Parathyroid adenoma (tissue), 2 donors: ENCODE measurements at regions not wholly inside any gene's neighbourhood (a gene's known extent, or its start where the extent isn't known, plus 50 kb on each side); places are given as distances from the start of the nearest gene placed in this dataset.

Experiments used
- H2AFZ ChIP-seq: fragments of 300-600 bp; sonication (generic); one replicate; pipeline ENCODE4 v1.7.0; 2017; ENCODE audit warnings: antibody characterized with exemption, mild to moderate bottlenecking
- H3K27ac ChIP-seq: fragments of 300-600 bp; sonication (generic); one replicate; pipeline ENCODE4 v1.7.0; 2017
- H3K27me3 ChIP-seq: fragments of 300-600 bp; sonication (generic); one replicate; pipeline ENCODE4 v1.7.0; 2017; ENCODE audit warnings: low read length; ENCODE audit not compliant: control insufficient read depth, insufficient read depth
- H3K36me3 ChIP-seq: fragments of 300-600 bp; sonication (generic); one replicate; pipeline ENCODE4 v1.7.0; 2017; ENCODE audit warnings: low read length; ENCODE audit not compliant: control insufficient read depth, insufficient read depth
- H3K4me1 ChIP-seq: fragments of 300-600 bp; sonication (generic); one replicate; pipeline ENCODE4 v1.7.0; 2017; ENCODE audit warnings: control low read depth
- H3K4me2 ChIP-seq: fragments of 300-600 bp; sonication (generic); one replicate; pipeline ENCODE4 v1.7.0; 2017; ENCODE audit warnings: low read length
- H3K4me3 ChIP-seq: fragments of 300-600 bp; sonication (generic); one replicate; pipeline ENCODE4 v1.7.0; 2017; ENCODE audit warnings: low read depth, low read length
- H3K79me2 ChIP-seq: fragments of 300-600 bp; sonication (generic); one replicate; pipeline ENCODE4 v1.7.0; 2017; ENCODE audit warnings: control low read depth
- H3K9ac ChIP-seq: fragments of 300-600 bp; sonication (generic); one replicate; pipeline ENCODE4 v1.7.0; 2017; ENCODE audit warnings: mild to moderate bottlenecking
- H3K9me3 ChIP-seq: fragments of 300-600 bp; sonication (generic); one replicate; pipeline ENCODE4 v1.7.0; 2017; ENCODE audit warnings: low read length; ENCODE audit not compliant: control insufficient read depth
- TF ChIP-seq, protein P1 (sequence below): fragments of 300-600 bp; sonication (generic); IDR thresholded peaks from one replicate; pipeline ENCODE4 v1.7.0; 2017; ENCODE audit warnings: antibody characterized with exemption, mild to moderate bottlenecking
- donor health status: primary hyperparathyroidism.

DNA sequence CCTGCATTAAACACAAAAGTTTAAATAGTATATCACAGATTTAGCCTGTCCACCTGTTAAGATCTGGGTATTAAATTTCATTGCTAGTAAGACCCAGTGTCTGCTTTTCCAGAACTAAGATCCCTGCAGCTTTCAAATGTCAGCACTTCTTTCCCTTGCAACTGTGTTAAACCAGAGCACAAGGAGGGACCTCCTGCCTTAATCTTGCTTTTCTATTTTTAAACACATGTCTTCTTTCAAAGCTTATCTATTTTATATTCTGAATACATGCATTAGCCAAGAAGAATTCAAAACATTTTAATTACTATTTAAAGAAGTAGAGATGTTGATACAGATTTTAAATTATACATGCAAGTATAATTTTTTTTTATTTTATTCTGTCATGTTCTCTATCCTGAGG lies 315.1 kb downstream of the ARPP21 start:
- Histone ChIP-seq H3K36me3 (no peaks in the 10 kb centered on the region), H3K9ac (no peak overlapping the region), H2AFZ (no peak overlapping the region), H3K27me3 (no peaks in the 10 kb centered on the region), H3K79me2 (no peaks in the 10 kb centered on the region), H3K4me2 (no peak overlapping the region), H3K9me3 (no peaks in the 10 kb centered on the region), H3K27ac (no peak overlapping the region), H3K4me3 (no peak overlapping the region), H3K4me1 (no peaks in the 10 kb centered on the region)
- TF ChIP-seq, protein P1, sequence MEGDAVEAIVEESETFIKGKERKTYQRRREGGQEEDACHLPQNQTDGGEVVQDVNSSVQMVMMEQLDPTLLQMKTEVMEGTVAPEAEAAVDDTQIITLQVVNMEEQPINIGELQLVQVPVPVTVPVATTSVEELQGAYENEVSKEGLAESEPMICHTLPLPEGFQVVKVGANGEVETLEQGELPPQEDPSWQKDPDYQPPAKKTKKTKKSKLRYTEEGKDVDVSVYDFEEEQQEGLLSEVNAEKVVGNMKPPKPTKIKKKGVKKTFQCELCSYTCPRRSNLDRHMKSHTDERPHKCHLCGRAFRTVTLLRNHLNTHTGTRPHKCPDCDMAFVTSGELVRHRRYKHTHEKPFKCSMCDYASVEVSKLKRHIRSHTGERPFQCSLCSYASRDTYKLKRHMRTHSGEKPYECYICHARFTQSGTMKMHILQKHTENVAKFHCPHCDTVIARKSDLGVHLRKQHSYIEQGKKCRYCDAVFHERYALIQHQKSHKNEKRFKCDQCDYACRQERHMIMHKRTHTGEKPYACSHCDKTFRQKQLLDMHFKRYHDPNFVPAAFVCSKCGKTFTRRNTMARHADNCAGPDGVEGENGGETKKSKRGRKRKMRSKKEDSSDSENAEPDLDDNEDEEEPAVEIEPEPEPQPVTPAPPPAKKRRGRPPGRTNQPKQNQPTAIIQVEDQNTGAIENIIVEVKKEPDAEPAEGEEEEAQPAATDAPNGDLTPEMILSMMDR: no peak

DNA sequence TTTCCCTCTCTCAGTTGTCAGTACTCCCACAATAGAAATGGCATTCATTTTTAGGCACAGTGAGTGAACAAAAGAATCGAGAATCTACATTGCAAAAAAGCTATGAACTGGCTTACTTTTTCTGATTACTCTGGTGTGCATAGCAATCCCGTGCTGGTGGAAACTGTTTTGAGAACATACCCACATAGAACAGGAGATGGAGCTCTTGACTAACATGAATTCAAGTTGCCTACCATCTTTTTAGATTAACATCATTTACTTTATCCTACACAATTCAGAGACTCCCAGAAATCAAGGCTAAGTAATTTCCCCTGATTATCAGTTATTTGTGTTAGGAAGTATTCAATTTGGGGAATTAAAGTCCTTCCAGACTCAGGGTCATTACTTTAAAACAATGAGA lies 326.6 kb downstream of the ARPP21 start:
- H3K4me2 ChIP-seq: no peak overlapping the region
- no peaks in the 10 kb centered on the region for H3K79me2 ChIP-seq
- H3K27ac ChIP-seq: no peak overlapping the region
- no peaks in the 10 kb centered on the region for H3K4me1 ChIP-seq
- H3K9me3 ChIP-seq: no peaks in the 10 kb centered on the region
- H3K36me3 ChIP-seq: no peaks in the 10 kb centered on the region
- H2AFZ ChIP-seq: no peak overlapping the region
- no peak overlapping the region for H3K4me3 ChIP-seq
- TF ChIP-seq, protein P1: peak; percentile 56
- H3K27me3 ChIP-seq: no peaks in the 10 kb centered on the region
- no peak overlapping the region for H3K9ac ChIP-seq

DNA sequence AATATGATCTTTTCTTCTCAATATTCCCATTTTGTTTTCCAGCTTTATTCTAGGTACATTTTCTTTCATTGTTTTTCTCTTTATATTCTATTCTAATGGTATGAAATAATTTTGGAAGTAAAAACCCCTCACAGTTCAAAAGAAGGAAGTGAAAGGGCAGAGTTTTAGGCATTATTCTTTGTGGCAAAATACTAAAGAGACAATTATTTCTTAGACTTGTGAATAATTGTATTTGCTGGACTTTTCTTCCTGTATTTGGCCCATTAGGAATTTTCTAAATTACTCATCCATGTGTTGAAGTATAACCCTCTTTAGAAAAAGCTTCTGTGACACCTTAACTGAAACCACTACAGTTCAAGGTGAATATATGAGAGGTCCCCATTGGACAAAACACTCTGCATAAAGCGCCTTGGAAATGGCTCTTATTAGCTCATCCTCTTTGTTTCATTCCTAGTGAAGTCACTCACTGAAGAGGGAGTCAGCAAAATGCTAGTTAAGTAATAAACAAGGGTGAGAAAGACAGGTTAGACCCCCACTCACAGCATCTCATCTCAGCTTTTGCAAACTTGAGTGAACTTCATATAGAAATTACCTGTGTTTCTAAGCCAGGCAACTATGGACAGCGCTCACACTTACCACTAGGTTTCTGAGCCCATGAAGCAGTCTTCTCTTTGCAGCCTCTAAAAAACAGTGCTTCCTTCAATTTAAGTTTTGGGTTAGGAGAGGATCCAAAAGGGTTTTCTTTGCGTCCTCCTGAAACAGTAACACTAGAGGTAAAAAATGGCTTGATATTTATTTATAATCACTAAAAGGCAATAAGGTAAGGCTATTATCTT lies 327.5 kb downstream of the ARPP21 start:
- no peak overlapping the region for H3K4me3 ChIP-seq
- H3K36me3 ChIP-seq: no peaks in the 10 kb centered on the region
- H2AFZ ChIP-seq: no peak overlapping the region
- no peaks in the 10 kb centered on the region for H3K79me2 ChIP-seq
- no peaks in the 10 kb centered on the region for H3K9me3 ChIP-seq
- TF ChIP-seq, protein P1: no peak
- no peaks in the 10 kb centered on the region for H3K27me3 ChIP-seq
- no peak overlapping the region for H3K4me2 ChIP-seq
- H3K27ac ChIP-seq: no peak overlapping the region
- no peaks in the 10 kb centered on the region for H3K4me1 ChIP-seq
- H3K9ac ChIP-seq: no peak overlapping the region

DNA sequence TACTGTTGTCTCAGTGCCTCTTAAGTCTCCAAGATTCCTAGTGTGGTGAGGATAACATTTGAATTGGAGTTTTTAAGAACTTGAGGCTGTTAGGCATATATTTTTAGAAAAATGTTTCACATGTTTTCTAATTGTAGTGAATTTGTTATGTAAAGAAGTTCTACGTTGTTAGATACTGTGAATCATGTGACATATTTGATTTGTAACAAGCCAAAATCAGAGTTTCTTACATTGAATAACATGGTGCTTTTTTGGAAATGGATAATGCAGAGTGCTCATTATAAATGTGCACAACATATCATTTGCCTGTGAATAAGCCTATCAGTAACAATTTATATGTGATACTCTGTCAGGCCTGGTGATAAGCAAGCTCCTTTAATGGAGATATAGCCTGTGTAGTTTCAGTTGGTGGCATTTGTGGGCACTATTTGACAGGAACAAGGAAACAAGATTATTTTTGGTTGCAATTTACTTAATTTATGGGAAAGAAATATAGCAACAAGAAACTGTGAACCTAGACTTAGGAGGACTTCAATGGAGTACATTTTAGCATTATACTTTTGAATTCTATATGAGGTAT lies 328.8 kb downstream of the ARPP21 start:
- Histone ChIP-seq H3K36me3 (no peaks in the 10 kb centered on the region), H3K4me2 (no peak overlapping the region), H3K4me1 (no peaks in the 10 kb centered on the region), H3K79me2 (no peaks in the 10 kb centered on the region), H3K27me3 (no peaks in the 10 kb centered on the region), H3K27ac (no peak overlapping the region), H3K9ac (no peak overlapping the region), H3K9me3 (no peaks in the 10 kb centered on the region), H2AFZ (no peak overlapping the region), H3K4me3 (no peak overlapping the region)
- TF ChIP-seq, protein P1: no peak
